ENCODE measurements at regions not wholly inside any gene's neighbourhood (a gene's known extent, or its start where the extent isn't known, plus 50 kb on each side); places are given as distances from the start of the nearest gene placed in this dataset.

- no peak for TF ChIP-seq ZBTB40 (IDR thresholded peaks at IDR 0.05)
- no peak; the same call in 1 of the 2 replicates for TF ChIP-seq ZBTB40 (CRISPR knock-in tag; IDR thresholded peaks at IDR 0.05)
- TF ChIP-seq ZNF256 (CRISPR knock-in tag; conservative IDR thresholded peaks at IDR 0.05): no peak
- TF ChIP-seq MATR3 (CRISPR knock-in tag; IDR thresholded peaks at IDR 0.05): no peak
- no peak for TF ChIP-seq THAP9 (CRISPR knock-in tag; IDR thresholded peaks at IDR 0.05; ENCODE audit: borderline replicate concordance)
- TF ChIP-seq BRCA1 (CRISPR knock-in tag; IDR thresholded peaks at IDR 0.05): no peak
- peak; percentile 63; the same call in 1 of the 2 replicates for TF ChIP-seq SMAD3 (CRISPR knock-in tag; IDR thresholded peaks at IDR 0.05)
- TF ChIP-seq PCBP2 (optimal IDR thresholded peaks at IDR 0.05; ENCODE audit: low read depth, low read length, poor library complexity, severe bottlenecking): no peak
- no peak for TF ChIP-seq ZNF367 (CRISPR knock-in tag; IDR thresholded peaks at IDR 0.05; ENCODE audit: borderline replicate concordance)
- TF ChIP-seq ZNF597 (CRISPR knock-in tag; IDR thresholded peaks at IDR 0.05): no peak
- 0 out of 2 replicates have a peak, but pooled peaks have one; percentile 34 for TF ChIP-seq THRA (CRISPR knock-in tag; IDR thresholded peaks at IDR 0.05; ENCODE audit: borderline replicate concordance)
- TF ChIP-seq HMGA1 (CRISPR knock-in tag; conservative IDR thresholded peaks at IDR 0.05): no peak
- TF ChIP-seq TRIM24 (CRISPR knock-in tag; IDR thresholded peaks at IDR 0.05): no peak
- no peak for TF ChIP-seq ZSCAN20 (CRISPR knock-in tag; IDR thresholded peaks at IDR 0.05; ENCODE audit: borderline replicate concordance)
- no peak for TF ChIP-seq ZNF850 (CRISPR knock-in tag; conservative IDR thresholded peaks at IDR 0.05)
- TF ChIP-seq ZNF24 (IDR thresholded peaks at IDR 0.05): no peak
- TF ChIP-seq ZNF510 (CRISPR knock-in tag; IDR thresholded peaks at IDR 0.05; ENCODE audit: low read depth): no peak
These were observed 674.7 kb downstream of the MECOM start (continued) for GRCh38 chr3:168988853-168989252.
